Right renal pelvis (tissue), 4 donors: ENCODE measurements at regions not wholly inside any gene's neighbourhood (a gene's known extent, or its start where the extent isn't known, plus 50 kb on each side); places are given as distances from the start of the nearest gene placed in this dataset.
"Not testable (repeated sequence)": the region's sequence is repeated elsewhere in the genome, so short reads cannot be mapped to it uniquely, and the experiment has no call there.

ENCODE experiments used
- DNase-seq, 4 donors: peaks; one replicate each; pipeline ENCODE4 v3.0.0-alpha.2; 2013; ENCODE audit warnings: low read depth in 4 of 4, low spot score in 3 of 4, missing footprints in 1 of 4

- no peak for DNase-seq
Observed at GRCh38 chr6:100230115-100230952, 234.4 kb downstream of the SIM1 start.

- no peak for DNase-seq
Observed at GRCh38 chr6:100229512-100229911, 235.2 kb downstream of the SIM1 start.

- peak; percentile 33 to 54 (median 36) for DNase-seq
Observed at GRCh38 chr6:100228834-100229441, 234.9 kb upstream of the MCHR2 start.

DNA sequence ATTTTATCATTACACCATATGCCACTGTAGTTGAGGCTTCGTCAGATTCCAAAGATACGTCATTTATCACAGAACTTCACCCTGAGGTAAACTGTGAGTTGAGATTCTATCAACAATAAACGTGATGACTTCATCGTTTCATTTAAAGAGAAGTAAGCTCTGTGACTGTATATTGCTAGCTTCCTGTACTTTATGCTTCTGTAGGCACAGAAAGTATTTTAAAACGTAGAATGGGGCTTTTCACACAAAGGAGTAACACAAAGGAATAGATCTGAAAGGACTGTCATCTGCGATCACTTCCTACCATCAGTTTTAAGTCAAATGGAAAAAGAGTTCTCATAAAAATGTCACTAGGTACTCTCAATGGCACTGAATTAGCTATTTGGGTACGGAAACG, 234.4 kb upstream of the MCHR2 start:
- no peak for DNase-seq

DNA sequence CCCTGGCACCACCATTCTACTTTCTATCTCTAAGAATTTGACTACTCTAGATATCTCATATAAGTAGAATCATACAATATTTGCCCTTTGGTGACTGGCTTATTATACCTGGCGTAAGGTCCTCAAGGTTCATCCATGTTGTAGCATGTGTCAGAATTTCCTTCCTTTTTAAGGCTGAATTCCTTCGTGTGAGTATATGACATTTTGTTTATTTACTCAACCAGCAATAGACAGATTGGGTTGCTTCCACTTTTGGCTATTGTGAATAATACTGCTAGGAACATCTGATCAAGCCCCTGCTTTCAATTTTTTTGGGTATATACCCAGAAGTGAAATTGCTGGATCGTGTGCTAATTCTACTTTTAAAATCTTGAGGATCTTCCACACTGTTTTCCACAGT, 232.8 kb upstream of the MCHR2 start:
- DNase-seq, result no peak

DNA sequence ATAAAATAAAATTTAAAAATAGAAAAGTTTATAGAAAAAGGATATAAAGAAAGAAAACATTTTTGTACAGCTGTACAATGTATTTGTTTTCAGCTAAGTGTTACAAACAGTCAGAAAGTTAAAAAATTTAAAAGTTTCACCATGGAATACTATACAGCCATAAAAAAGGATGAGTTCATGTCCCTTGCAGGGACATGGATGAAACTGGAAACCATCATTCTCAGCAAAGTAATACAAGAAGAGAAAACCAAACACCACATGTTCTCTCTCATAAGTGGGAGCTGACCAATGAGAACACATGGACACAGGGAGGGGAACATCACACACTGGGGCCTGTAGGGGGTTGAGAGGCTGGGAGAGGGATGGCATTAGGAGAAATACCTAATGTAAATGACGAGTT, 229.9 kb upstream of the MCHR2 start:
- DNase-seq, result not testable (repeated sequence)

DNA sequence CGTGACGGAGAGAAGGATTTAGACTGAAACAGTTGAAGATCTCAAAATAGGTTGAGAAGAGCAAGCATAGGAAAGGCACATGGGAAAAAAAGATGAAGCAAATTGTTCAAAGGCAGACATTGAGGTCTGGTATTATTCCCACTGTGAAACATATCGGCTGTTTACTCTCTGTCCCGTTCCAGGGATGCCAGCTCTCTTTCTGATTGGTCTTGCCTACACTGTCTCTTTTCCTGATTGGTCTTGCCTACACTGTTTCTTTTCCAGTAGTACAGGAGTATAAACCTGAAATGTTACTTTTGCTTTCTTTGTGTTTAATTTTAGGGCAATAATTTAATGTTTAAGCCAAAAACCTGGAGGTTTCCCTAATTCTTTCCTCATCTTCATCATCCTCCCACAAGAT, 226.5 kb upstream of the MCHR2 start:
- DNase-seq, result no peak

- DNase-seq, result no peak
Observed at GRCh38 chr6:100217225-100218012, 223.4 kb upstream of the MCHR2 start.

GRCh38 chr6:100216760-100217159, 222.7 kb upstream of the MCHR2 start:
- no peak for DNase-seq

DNA sequence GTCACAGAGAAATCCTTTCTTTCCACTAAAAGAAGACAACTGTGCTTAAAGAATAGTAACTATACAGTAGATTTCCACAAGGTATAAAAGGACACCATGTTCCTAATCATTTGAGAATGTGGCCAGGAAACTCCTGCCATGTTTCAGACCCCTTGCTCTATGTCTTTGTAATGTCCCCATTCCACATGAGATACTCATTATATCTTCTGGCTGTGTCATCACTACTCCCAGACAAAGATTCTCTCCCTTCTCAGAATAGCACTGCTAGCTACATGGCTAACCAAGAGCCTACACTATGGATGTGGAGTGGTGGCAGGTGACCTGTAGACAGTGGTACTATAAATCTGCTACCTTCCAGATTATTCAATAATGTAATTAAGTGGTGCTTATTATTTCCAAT, 218.1 kb upstream of the MCHR2 start:
- DNase-seq, result no peak

GRCh38 chr6:100210137-100211117, 216.4 kb upstream of the MCHR2 start:
- no peak for DNase-seq

GRCh38 chr6:100209323-100210136, 215.5 kb upstream of the MCHR2 start:
- DNase-seq, result no peak

GRCh38 chr6:100203400-100203799, 209.4 kb upstream of the MCHR2 start:
- no peak for DNase-seq

DNA sequence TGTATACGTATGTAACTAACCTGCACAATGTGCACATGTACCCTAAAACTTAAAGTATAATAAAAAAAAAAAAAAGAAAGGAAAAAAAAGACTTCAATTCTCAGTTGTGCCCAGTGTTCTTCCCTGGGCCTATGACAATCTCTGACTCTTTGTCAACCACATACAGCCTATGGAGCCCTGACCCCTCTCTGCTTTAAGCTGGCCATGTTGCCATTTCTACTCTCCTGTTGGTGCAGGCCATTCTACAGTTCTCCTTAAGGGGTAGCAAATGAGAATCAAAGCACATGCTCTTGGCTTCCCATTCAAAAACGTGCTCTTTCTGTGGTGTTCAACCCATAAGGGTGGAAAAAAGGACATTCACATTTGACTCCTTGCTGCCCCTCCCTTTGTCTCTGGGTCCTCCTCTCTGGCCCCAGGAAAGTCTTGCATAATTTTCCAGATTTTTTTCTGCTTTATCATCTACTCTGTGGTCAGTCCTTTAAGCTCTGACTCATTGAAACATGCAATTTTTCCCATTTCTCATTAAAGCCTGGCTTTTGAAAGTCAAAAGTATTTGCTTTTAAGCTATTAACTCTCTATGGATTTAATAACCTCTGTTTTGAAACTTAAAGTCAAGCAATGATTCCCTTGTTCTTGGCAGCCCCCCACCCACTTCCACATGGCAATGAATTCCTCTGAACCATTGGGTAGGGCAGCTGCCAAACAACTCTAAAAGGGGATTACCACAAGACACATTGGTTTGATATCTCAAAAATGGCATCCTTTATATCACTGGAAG, 208.6 kb upstream of the MCHR2 start:
- no peak for DNase-seq

GRCh38 chr6:100196214-100196982, 202.4 kb upstream of the MCHR2 start:
- DNase-seq, result not testable (repeated sequence)

DNA sequence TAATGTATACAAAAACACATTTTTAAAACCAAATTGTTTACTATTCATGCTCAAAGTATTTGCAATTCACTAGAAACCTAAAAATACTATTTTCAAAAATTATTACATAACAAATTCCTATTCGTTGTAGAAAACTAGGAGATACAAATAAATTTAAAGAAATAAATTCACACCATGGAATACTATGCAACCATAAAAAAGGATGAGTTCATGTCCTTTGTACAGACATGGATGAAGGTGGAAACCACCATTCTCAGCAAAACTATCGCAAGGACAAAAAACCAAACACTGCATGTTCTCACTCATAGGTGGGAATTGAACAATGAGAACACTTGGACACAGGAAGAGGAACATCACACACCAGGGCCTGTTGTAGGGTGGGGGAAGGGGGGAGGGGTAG, 201.2 kb upstream of the MCHR2 start:
- DNase-seq, result not testable (repeated sequence)

DNA sequence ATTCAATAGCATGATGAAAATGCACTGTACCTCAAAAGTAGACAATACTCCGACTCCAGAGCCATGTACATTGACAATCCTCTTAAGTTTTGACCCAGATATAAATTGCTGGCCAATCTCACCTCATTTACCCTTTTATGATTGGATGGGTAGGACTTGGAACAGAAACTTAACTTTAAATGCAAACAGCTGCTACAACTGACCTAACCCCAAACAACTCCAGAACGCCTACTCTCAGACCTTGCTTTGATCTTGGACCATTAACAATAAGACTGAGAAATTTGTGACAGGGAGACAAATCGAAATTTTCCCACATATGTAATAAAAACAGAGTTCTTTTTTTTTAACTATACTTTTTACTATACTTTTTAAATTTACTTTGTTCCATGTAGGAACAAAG, 200.5 kb upstream of the MCHR2 start:
- DNase-seq, result peak in 1 of 4 donors; percentile 16

DNA sequence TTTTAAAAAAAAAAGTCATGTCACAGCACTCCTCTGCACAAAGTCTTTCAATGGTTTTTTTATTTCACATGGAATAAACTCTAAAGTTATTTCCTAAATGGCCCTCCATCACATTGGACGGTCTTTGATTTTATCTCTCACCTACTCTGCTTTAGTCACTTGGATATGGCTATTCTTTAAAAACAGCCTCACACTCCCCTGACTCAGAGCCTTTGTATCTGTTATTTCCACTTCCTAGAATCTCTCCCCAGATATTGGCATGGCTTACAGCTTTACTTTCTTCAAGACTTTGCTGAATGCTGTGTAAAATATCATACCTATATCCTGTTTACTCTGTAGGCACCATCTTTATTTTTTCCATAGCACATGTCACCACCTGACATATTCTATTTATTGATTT, 194.7 kb upstream of the MCHR2 start:
- DNase-seq, result no peak
